NCI-H2029 (cell line): ENCODE measurements at regions not wholly inside any gene's neighbourhood (a gene's known extent, or its start where the extent isn't known, plus 50 kb on each side); places are given as distances from the start of the nearest gene placed in this dataset.

ENCODE experiments used
- DNase-seq: peaks from one replicate; lab custom pipeline; 2025; lab: John Stamatoyannopoulos, UW

DNA sequence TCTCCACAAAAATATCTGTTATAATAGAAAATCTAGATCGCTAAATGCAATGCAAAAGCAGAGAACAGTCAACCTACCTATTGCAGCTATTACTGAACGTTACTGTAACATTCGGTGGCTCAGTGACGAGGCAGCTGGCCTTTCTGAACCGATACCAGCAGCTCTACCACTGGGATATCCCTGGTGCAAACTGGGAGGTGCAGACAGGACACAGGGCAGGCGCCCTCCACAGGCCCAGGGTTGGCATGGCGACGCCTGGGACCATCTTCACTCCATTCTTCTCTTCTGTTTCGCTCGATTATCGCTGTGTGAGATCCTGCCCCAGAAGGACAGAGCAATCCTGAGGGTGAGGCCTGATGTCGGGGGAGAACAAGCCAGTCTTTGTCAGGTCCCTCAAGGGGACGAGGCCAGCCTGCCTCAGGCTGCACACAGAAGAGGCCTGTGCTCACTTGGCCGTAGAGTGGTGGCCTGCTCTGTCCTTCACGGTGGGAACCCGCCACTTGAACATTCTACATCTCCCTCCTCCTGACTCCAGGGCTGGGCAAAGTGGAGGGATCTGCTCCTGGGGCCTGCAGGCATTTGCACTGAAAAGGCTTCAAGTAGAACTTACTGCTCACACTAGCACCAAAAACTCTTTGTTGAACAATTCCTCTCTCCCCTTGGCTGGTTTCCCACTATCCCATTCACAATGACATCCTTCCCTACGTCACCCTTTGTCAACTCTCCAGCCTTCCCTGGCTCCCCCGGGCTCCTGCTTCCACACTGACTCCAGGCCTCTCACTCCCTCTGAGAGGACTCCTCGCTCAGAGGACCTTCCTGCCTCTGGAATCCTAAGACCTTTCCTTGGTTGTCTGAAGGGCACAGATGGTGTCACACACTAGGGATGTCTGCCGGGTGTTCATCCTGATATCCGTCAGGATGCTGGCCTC is 49.7 kb downstream of the CYRIA start:
- DNase-seq: no peak

DNA sequence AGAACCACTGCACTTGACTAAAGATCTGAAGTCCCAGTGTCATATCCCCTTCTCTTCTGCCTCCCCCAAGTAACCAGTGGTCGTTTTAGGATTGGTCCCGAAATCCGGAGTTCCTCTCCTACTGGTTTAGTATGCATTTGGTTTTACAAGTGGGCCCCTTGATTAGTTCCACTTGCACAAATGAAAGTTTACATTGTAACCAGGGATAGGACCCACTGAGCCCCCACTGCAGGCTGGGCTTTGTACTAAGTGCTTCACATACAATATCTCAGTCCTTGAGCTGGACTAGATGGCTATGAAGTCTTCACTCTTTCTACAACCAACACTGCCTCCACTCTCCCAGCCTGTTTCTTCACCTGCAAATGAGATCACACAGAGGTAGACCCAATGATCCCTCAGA is 50.4 kb downstream of the CYRIA start:
- DNase-seq: no peak

DNA sequence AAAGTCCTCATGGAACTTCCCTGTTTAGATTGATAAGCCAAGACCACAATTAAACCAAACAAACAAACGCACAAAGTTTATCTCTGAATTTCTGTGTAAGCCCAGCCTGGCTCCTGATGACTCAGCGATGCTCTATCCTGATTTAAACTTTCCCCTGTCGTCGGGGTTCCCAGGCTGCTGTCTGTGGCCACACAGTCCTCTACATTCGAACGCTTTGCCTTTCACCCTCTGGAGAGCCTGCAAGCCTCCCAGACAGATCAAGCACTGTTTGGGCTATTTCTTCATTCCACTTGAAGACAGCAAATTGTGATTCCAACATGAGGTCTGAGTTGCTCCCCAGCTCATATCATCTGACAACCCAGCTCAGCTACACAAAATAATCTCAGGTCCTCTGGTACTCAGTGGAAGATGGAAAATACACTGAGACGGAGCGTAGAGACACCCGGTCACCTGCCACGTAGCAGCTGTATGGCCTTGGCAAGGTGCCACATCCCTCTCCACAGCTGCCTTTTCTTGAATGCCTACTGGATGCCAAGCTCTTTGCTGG is 51.2 kb downstream of the CYRIA start:
- DNase-seq: peak; percentile 2

DNA sequence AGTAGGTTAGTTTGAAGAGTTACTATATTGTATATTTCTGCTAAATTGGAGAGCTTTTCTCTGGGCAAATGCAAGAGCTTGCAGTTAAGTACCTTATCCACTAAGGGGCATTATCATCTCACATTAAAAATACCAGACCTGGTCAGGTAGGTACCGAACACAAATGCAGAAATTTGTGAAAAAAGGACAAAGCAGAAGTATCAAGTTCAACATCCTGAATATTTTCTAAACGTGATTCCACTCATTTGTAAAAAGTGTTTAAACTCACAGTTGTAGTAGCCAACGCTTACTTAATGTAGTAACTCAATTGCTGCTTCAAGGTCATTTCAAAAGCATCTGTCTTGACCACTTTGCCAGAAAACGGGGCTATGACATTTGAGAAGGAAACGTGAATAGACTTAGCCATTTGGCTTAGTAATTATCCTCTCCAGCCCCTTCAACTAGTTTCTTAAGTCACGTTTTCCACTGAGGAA is 52.1 kb downstream of the CYRIA start:
- no peak for DNase-seq

DNA sequence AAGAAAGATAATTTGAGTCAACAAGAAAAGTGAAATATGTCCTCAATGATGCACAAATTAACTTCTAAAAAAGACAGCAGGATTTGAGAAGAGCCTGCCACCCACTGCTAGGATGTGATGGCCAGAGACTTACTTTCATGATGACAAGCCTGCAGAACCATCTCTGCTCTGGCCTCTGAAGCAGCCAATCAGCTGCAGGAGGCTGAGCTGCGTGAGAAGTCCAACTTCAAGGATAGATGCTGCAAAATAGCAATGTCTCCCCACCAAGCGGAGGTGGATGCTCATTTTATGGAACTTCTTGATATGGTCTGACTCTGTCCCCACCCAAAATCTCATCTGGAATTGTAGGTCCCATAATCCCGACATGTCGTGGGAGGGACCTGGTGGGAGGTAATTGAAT is 53.1 kb downstream of the CYRIA start:
- DNase-seq: no peak

DNA sequence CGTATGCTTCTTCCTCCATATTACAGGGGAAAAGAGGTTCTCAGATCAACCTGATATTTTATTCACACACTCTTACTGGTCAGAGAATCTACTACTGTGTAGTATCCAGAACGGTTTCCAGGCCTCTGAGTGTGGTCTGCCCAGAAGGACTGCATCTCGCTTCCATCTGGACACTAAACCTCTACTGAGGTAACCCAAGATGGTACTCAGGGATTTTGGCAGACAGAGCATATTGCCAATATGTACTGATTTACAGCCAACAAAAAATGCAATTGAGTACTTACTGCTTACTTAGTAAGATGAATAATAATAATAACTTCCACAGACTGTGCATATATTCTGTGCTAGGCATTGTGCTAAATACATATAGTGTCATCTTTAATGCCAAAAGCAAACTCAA is 55.8 kb downstream of the CYRIA start:
- DNase-seq: no peak

DNA sequence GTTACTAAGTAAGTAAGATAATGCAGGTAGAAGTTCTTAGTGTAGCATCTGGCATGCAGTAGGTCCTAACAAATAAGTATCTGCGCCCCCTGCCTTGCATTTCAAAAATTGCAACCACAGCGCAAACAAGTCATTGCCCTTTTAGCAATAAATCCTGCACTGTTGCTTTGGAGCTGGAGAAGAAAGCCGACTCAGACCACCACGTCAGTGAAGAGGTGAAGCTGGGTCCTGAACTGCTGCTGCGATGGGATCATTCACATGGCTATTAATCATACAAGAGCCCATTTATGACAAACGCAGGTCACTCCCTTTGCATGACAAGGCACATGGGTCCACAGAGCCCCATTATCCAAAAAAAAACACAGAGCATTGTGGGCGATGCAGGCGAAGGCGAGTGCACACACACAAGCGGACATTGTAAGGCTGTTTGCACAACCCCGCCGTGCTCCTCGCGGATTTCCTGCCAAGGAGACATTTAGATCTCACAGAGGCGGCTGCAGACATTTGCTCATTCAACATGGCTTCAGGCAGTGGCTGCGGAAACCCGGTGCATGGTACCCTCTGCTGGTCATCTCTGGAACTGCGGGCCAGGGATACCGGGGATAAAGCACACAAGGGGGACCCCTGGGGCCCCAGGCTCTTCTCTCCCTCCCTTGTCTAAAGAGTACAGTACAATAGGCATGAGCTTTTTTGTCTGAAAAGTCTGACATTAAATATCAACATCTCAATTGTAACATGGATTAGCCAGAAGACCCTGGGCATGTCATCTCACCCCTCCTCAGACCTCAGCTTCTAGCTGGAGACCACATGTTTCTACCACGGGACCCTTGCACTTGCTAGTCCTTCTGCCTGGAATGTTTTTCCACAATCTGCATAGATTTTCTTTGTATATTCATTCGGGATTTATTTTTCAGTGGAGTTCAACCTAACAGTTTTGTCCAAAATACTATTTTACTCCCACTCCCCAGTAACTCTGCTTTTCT is 56.7 kb downstream of the CYRIA start:
- DNase-seq: peak; percentile 47

DNA sequence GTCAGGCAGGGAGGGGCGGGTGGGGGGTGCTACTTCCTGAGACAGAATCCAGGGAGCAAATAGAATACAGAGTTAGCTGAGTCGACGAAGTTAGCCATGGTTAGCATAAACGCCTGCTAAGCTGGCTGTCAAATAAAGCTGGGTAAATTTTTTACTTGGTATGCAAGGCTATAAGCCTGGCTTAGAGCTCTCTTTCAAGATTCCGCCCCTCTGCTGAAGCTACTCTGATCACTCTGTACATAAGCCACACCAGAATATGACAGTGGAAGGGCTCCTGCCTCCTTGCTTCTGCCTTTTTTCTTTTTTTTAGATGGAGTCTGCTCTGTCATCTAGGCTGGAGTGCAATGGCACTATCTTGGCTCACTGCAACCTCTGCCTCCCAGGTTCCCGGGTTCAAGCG is 58.3 kb downstream of the CYRIA start:
- DNase-seq: no peak

DNA sequence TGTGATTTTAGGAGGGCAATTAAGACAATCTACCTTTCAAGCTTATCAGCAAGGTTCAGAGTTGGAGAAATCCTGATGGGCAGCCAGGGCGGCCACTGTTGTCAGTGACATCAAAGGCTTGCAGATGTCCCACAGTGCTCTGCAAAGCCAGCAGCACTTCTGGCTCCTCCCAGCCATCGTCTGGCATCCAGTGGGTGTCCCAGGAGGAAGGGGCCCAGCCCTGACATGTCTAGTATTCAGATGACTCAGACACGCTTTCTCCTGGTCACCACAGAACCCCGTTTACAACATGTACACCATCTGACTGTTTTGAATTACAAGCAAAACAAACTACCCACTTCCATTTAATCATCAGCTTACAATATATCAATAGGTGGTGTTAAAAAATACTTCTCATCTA is 61.4 kb downstream of the CYRIA start:
- DNase-seq: no peak

DNA sequence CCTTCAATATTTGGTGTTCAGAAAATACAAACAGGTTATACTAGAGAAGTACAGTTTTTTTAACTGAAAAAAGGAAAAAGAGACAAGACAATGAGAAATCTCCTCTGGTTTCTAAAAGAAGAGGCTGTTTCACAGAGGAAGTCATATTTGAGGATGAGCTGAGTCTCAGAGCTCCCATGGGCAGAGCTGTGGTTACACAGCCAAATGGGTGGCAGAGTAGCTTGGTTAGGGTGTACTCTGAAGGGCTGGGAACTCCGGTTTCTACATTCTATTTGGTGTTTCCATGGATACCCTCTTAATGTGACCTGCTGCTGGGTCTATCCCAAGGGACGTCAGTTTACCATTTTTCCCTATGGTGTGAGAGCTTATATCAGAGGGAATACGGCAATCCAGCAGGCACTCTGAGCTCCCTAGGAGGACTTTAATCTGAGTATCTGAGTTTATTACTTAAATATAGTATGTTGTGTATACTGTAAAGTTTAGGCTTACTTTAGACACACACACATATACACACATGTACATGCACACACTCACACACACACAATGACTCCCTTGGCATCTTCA is 74.2 kb downstream of the CYRIA start:
- no peak for DNase-seq

DNA sequence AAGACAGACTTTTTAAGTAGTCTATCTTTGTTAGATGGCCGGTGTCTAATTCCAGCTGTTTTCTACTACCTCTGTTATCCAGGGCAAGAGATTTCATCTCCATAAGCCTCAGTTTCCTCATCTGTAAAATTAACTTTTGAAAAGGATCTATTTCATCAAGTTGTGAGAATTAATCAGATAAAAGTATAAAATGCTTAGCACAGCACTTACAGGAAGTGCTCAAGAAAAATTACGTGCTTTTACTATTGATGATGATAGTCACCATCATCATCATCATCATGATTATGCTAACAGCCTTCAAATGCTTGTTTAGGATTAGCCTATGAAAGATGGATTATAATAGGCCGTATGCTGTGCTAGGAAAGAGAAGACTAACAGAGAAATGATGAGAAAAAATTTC is 76.2 kb downstream of the CYRIA start:
- no peak for DNase-seq

DNA sequence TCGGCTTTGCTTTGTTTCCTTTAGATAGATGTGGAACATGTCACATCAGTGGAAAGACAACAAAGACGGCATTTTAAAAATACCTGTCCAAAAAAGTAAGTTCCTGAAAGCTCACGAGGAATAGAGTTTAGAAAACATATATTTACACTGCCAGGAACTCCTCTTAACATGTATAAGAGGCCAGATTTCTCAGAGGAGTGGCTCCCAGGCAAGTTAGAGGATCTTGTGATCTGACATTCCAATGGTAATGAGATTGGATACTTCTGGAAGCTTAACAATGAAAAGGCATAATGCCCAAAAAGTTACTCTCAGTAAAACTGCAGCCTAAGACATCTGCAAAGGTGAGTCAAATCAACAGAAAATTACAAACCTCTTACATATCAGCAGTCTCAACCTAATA is 77.1 kb downstream of the CYRIA start:
- no peak for DNase-seq

DNA sequence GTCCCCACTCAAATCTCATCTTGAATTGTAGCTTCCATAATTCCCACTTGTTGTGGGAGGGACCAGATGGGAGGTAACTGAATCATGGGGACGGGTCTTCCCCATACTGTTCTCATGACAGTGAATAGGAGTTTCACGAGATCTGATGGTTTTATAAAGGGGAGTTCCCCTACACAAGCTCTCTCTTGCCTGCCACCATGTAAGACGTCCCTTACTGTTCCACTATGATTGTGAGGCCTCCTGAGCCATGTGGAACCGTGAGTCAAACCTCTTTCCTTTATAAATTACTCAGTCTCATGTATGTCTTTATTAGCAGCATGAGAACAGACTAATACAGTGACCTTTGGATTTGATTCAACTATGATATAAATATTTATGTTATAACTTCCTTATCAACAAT is 78.0 kb downstream of the CYRIA start:
- DNase-seq: no peak

DNA sequence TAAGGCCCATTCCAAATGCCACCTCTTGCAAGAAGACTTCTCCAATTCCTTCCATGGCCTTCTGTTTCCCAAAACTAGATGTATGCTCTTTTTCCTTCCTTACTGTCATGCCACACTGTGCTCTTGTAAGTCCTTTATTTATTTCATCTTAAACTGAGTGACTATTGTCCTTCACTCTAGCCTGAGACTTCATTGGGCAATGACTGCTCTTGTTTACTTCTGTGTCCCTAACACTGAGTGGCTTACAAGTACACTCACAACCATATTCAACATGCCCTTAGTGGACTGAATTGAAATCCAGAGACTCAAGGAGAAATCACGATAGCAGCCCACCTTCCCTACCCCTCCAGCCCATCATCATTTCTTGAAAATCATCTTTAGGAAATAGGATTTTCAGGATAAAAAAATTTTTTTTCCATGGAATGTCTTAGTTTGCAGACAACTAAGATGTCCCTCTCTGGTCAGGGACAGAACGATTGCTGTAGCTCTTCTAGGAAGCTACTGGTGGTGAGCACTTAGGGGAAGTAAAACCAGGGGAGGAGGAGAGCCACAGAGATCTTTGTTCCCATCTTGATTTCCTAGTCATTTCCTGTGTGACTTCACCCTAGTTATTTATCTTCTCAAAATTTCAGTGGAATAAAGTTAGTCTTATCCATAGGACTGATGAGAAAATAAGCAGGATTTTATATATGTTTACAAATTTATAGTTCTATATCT is 80.7 kb downstream of the CYRIA start:
- DNase-seq: no peak

DNA sequence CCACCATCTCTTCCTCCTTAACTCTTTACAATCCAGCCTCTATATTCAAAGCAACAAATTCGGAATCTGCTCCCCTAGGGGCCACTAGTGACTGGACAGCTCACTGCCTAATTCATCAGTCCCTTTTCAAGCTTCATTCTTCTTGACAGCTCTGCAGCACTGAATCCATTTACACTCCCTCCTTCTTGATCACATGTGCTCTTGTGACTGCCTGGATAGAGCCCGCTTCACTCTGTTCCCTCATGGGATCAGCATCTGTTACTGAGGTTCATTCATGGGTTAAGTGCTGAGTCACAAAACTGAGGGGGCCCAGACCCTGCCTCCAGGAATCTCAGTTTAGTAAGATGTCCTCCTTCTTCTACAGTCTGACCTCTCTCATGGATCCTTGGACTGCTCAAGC is 81.5 kb downstream of the CYRIA start:
- no peak for DNase-seq

DNA sequence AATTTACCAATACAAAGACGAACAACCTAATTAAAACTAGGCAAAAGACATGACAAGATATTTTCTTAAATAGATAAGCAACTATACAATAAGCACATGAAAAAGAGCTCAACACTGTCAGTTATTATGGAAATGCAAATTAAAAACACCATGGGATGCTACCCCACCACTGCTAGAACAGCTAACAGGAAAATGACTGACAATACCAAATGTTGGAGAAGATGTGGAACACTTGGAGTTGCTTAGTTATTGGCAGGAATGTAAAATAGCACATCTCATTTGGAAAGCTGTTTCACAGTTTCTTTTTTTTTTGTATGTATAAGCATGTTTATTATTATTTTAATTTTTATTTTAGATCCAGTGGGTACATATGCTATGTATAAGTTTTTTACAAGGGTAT is 84.4 kb downstream of the CYRIA start:
- no peak for DNase-seq

DNA sequence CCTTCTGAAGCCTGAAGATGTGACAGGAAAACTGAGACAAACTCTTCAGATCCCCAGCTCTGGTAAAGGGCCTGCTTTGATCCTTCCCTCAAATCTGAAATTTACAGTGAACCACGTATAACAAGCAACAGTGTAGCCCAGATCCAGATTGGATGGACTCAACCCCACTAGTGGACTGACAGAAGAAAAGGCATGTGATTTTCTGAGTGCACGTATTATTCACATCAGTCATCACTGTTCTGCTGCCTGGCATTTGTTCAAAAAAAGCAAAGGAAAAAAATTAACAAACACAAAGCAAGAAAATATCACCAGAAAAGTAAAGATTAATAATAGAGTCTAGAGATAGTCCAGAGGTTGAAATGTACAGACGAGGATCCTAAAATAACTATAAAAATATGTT is 87.6 kb downstream of the CYRIA start:
- DNase-seq: no peak

DNA sequence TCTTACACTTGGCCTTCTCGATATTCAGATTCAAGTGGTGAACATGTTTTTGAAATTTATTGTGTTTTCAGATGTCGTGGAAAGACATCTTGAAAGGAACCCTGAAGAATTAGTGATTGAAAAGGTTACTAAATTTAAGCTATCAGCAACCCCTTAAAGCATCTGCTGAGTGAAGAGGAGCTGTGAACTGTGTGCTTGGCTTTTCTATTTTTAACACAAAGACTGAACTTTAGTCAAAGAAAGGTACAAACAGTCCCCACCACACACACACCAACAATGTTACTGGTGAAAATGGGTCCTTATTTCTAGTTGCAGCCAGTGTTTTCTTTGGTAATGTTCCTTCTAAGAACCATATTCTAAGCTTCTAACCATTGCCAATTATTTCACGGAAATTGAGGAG is 95.1 kb downstream of the CYRIA start:
- DNase-seq: no peak

DNA sequence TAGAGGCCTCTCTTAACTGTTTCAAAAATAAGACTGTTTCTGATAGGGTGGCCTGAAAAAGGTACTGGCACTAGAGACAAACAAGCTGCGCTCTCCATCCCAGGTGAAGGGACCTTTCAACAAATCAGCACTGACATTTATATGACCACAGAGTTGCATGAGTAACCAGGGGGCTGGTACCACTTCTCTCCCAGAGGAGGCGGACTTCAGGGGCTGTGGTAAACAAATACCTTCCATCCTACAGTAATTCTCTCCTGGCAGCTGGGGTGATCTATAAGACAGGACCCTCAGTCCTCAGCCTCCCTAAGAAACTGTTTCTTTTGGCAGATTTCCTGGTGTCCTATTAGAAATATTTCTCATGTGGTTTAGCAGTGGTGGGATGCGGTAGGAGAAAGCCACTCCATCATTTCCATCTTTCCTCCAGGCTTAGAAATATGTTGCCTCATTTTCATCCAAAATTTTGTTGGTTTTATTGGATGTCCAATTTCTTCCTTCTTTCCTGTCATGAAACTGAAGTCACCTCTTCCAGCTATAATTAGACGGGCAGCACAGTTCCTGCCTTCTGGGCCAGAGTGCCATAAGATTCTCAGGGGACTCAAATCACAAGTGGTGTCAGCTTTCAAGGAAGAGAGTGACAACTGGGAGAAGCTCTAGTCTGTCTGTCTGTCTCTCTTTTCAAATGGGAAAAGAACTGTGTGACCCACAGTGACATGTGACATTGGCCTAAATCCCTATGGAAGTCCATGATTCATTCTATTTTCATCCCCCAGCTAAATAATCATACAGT is 96.4 kb downstream of the CYRIA start:
- no peak for DNase-seq

DNA sequence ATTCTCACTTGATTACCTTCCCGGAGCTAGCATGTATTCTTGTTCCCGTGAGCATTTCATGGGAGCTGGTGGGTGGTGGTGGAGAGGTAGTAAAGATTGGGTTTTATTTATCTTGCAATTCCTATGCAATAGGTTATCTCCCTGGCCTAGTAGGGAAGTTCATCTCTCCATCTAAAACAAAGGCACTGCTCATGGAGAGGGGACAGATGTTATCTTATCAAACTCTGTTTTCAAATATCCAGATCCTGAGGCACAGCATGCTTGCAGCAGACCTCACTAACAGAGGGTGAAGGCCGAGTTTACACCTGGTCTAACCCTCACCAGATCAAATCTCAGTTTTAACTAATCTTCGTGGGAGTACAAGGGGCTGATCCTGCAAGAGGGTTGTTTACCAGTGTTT is 98.9 kb downstream of the CYRIA start:
- DNase-seq: no peak

DNA sequence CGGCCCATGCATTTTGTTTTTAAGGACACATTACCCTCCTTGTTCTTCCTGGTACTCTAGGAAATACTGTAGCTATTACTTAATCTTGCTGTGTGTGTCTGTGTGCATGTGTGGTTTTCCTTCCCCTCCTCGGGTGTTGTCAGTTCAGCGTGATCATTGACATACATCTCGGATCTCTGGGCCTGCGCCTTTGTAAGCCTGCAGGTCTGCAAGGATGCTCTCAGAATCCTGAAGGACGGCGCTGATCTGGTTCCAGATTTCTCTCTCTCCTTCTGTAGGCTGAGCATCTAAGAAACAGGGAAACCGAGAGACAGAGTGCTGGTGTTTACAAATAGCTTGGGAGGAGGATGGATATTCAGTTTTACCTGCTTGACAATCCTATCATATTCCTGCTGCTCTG is 100.2 kb downstream of the CYRIA start:
- no peak for DNase-seq
